ENCODE measurements at regions not wholly inside any gene's neighbourhood (a gene's known extent, or its start where the extent isn't known, plus 50 kb on each side); places are given as distances from the start of the nearest gene placed in this dataset.

GRCh38 chr12:24697295-24697694, 251.6 kb downstream of the BCAT1 start:
- ChIA-PET POLR2A (no interaction called here), CTCF (no interaction called here)
- Histone ChIP-seq H2AFZ (ENCODE audit: low read depth, low read length) (no peak overlapping the region), H3K27ac (ENCODE audit: insufficient read depth, low read depth, low read length) (no peak overlapping the region), H3K4me2 (ENCODE audit: insufficient read depth, low read length) (no peak overlapping the region), H3K36me3 (ENCODE audit: control insufficient read depth in 2 of 2, extremely low read depth in 1 of 2, insufficient read depth in 2 of 2, low read length in 2 of 2) (no peaks in the 10 kb centered on the region), H3K4me1 (ENCODE audit: control insufficient read depth, extremely low read depth, insufficient read depth, low read length) (no peaks in the 10 kb centered on the region), H4K20me1 (replicated peaks; ENCODE audit: control insufficient read depth, extremely low read depth, insufficient read depth, low read length) (no peaks in the 10 kb centered on the region), H3K79me2 (ENCODE audit: control insufficient read depth, insufficient read depth, low read length) (no peaks in the 10 kb centered on the region), H3K27me3 (ENCODE audit: control insufficient read depth in 2 of 2, insufficient read depth in 2 of 2, low read length in 2 of 2) (no peaks in the 10 kb centered on the region), H3K9me3 (replicated peaks; ENCODE audit: control insufficient read depth, insufficient read depth, low read length) (no peaks in the 10 kb centered on the region), H3K9me1 (replicated peaks; ENCODE audit: control insufficient read depth, extremely low read depth, insufficient read depth, low read length) (no peaks in the 10 kb centered on the region), H3K4me3 (replicated peaks in 1 of 3; ENCODE audit: insufficient read depth in 1 of 3, low read depth in 1 of 3, low read length in 3 of 3) (no peak overlapping the region), H3K9ac (replicated peaks; ENCODE audit: extremely low read depth, insufficient read depth, low read length) (no peak overlapping the region)
- TF ChIP-seq GATA2 (IDR thresholded peaks at IDR 0.05; ENCODE audit: insufficient read depth, insufficient read length, low read depth, low read length) (no peak), FOS (IDR thresholded peaks at IDR 0.05; ENCODE audit: borderline replicate concordance, insufficient read depth, low read length) (no peak), POLR2A (IDR thresholded peaks at IDR 0.05; ENCODE audit: low read depth, low read length) (no peak), EZH2 (IDR thresholded peaks at IDR 0.05; ENCODE audit: borderline replicate concordance, low read depth, low read length, severe bottlenecking) (no peak), CTCF (IDR thresholded peaks at IDR 0.05; ENCODE audit: extremely low read depth in 1 of 2, insufficient read depth in 1 of 2, low read depth in 1 of 2, low read length in 2 of 2) (no peak), JUN (IDR thresholded peaks at IDR 0.05; ENCODE audit: borderline replicate concordance, insufficient read depth, insufficient read length, low read depth) (no peak), POLR2AphosphoS5 (IDR thresholded peaks at IDR 0.05; ENCODE audit: insufficient read depth, low read depth, low read length) (no peak), MYC (IDR thresholded peaks at IDR 0.05; ENCODE audit: low read depth, low read length) (no peak), MAX (IDR thresholded peaks at IDR 0.05; ENCODE audit: insufficient read depth, insufficient read length) (no peak)
- intact Hi-C loops (cut with micrococcal nuclease): no loop called here
- FAIRE-seq (no peak), DNase-seq (ENCODE audit: low read depth, low spot score) (no peak)
- no TSS peak for BruUV-seq (replicated peaks)
- dilution Hi-C loops (cut with MboI; ENCODE audit: extremely low pct_ligation_motif_present, low sequenced_read_pairs): no loop called here
